D721Med (cell line): ENCODE measurements at regions not wholly inside any gene's neighbourhood (a gene's known extent, or its start where the extent isn't known, plus 50 kb on each side); places are given as distances from the start of the nearest gene placed in this dataset.

ENCODE experiments used
- DNase-seq: peaks from one replicate; pipeline ENCODE4 v3.0.0; 2011; ENCODE audit warnings: low spot score; ENCODE audit not compliant: insufficient read length
- FAIRE-seq: peaks from 2 replicates; lab custom pipeline; 2011; peaks lifted over from hg19 to GRCh38; lab: Jason Lieb, UNC
- CTCF ChIP-seq: IDR thresholded peaks from 2 replicates; pipeline ENCODE4 v1.5.1; 2012; ENCODE audit warnings: mild to moderate bottlenecking, control low read depth; ENCODE audit not compliant: insufficient read depth; ENCODE audit errors: missing control alignments

GRCh38 chr5:5687113-5687512 is 264.6 kb downstream of the ICE1 start:
- DNase-seq (no peak), FAIRE-seq (no peak)
- TF ChIP-seq CTCF, result no peak

- no peak for FAIRE-seq
- no peak for TF ChIP-seq CTCF
Observed at GRCh38 chr5:5686356-5686755, 263.9 kb downstream of the ICE1 start.

GRCh38 chr5:5685737-5686136 is 263.3 kb downstream of the ICE1 start:
- no peak for DNase-seq
- TF ChIP-seq CTCF, result no peak
- FAIRE-seq, result no peak

More at GRCh38 chr5:5686356-5686755, 263.9 kb downstream of the ICE1 start:
- DNase-seq, result no peak

- FAIRE-seq (no peak), DNase-seq (no peak)
- TF ChIP-seq CTCF, result no peak
Observed at GRCh38 chr5:5683174-5683573, 260.7 kb downstream of the ICE1 start.

- DNase-seq (no peak), FAIRE-seq (no peak)
- TF ChIP-seq CTCF, result no peak
Observed at GRCh38 chr5:5678909-5679308, 256.4 kb downstream of the ICE1 start.

GRCh38 chr5:5677738-5678137 is 255.3 kb downstream of the ICE1 start:
- DNase-seq (no peak), FAIRE-seq (no peak)
- no peak for TF ChIP-seq CTCF

GRCh38 chr5:5676218-5676617 is 253.7 kb downstream of the ICE1 start:
- DNase-seq, result no peak
- no peak for FAIRE-seq
- TF ChIP-seq CTCF, result no peak
